OCI-LY3 (cell line): ENCODE measurements at regions not wholly inside any gene's neighbourhood (a gene's known extent, or its start where the extent isn't known, plus 50 kb on each side); places are given as distances from the start of the nearest gene placed in this dataset.

Source experiments
- H2AFZ ChIP-seq: fragments of 200-600, 300-600 bp; shearing (Covaris generic); 2 replicates; pipeline ENCODE4 v1.6.0; 2014; ENCODE audit warnings: antibody characterized with exemption, low read depth, low read length
- H3K27ac ChIP-seq: fragments of 200-600, 300-600 bp; sonication (generic); 2 replicates; pipeline ENCODE4 v1.5.1; 2014; ENCODE audit warnings: mild to moderate bottlenecking, low read length, moderate library complexity, mixed read lengths
- H3K27me3 ChIP-seq: fragments of 200-600, 300-600 bp; sonication (generic); 2 replicates; pipeline ENCODE4 v1.6.1; 2014; ENCODE audit warnings: low read depth, low read length, mixed read lengths
- H3K36me3 ChIP-seq: fragments of 200-600, 300-600 bp; sonication (generic); replicated peaks from 2 replicates; pipeline ENCODE3; 2014; ENCODE audit warnings: low read depth, low read length, mixed read lengths
- H3K4me1 ChIP-seq: fragments of 300-600, 200-600 bp; sonication (generic); 2 replicates; pipeline ENCODE4 v1.6.1; 2014; ENCODE audit warnings: low read length, mixed read lengths
- H3K4me2 ChIP-seq: fragments of 200-600, 300-600 bp; sonication (generic); 2 replicates; pipeline ENCODE4 v1.6.1; 2014; ENCODE audit warnings: low read length, mixed read lengths
- H3K4me3 ChIP-seq: fragments of 300-600, 200-600 bp; sonication (generic); 2 replicates; pipeline ENCODE4 v1.5.1; 2014; ENCODE audit warnings: antibody characterized with exemption, mild to moderate bottlenecking, low read length, moderate library complexity
- H3K79me2 ChIP-seq: fragments of 300-600, 200-600 bp; shearing (Covaris generic); 2 replicates; pipeline ENCODE4 v1.6.1; 2014; ENCODE audit warnings: mild to moderate bottlenecking, low read length, mixed read lengths
- H3K9ac ChIP-seq: fragments of 300-600, 200-600 bp; shearing (Covaris generic); 2 replicates; pipeline ENCODE4 v1.6.0; 2014; ENCODE audit warnings: mild to moderate bottlenecking, low read length, moderate library complexity
- H3K9me3 ChIP-seq: fragments of 200-600, 300-600 bp; shearing (Covaris generic); 2 replicates; pipeline ENCODE4 v1.6.1; 2014; ENCODE audit warnings: low read length, mixed read lengths; ENCODE audit not compliant: insufficient read depth
- H4K20me1 ChIP-seq: fragments of 200-600, 300-600 bp; sonication (generic); 2 replicates; pipeline ENCODE4 v1.6.1; 2016; ENCODE audit warnings: low read length, mixed read lengths; ENCODE audit not compliant: insufficient read depth
- CTCF ChIP-seq: fragments of 200-600, 300-600 bp; sonication (generic); IDR thresholded peaks from 2 replicates; pipeline ENCODE4 v1.5.1; 2014; ENCODE audit warnings: antibody characterized with exemption, low read length, low read depth
- EZH2phosphoT487 ChIP-seq: fragments of 200-600 bp; shearing (Covaris generic); IDR thresholded peaks from 2 replicates; pipeline ENCODE4 v1.6.1; 2018; ENCODE audit warnings: antibody characterized with exemption, mixed run types, low read depth

GRCh38 chr5:68377733-68378132 is 162.2 kb downstream of the PIK3R1 start:
- Histone ChIP-seq H3K4me2 (no peak overlapping the region), H2AFZ (no peak overlapping the region)
- no peak for TF ChIP-seq CTCF
- TF ChIP-seq EZH2phosphoT487, result no peak

GRCh38 chr5:68378204-68378820 is 162.8 kb downstream of the PIK3R1 start:
- no peaks in the 10 kb centered on the region for H3K4me1 ChIP-seq
- H3K4me2 ChIP-seq, result no peak overlapping the region
- H3K4me3 ChIP-seq, result no peak overlapping the region
- H3K79me2 ChIP-seq, result no peaks in the 10 kb centered on the region
- H3K9me3 ChIP-seq, result no peaks in the 10 kb centered on the region
- no peak overlapping the region for H3K9ac ChIP-seq
- no peak overlapping the region for H2AFZ ChIP-seq
- no peaks in the 10 kb centered on the region for H4K20me1 ChIP-seq
- H3K36me3 ChIP-seq, result no peaks in the 10 kb centered on the region
- no peak overlapping the region for H3K27ac ChIP-seq
- H3K27me3 ChIP-seq, result no peaks in the 10 kb centered on the region
- TF ChIP-seq CTCF (no peak), EZH2phosphoT487 (no peak)

More at GRCh38 chr5:68377733-68378132, 162.2 kb downstream of the PIK3R1 start:
- H3K4me1 ChIP-seq, result no peaks in the 10 kb centered on the region
- H3K79me2 ChIP-seq, result no peaks in the 10 kb centered on the region
- H3K27ac ChIP-seq, result no peak overlapping the region
- H3K36me3 ChIP-seq, result no peaks in the 10 kb centered on the region
- no peaks in the 10 kb centered on the region for H3K9me3 ChIP-seq
- H3K27me3 ChIP-seq, result no peaks in the 10 kb centered on the region
- no peak overlapping the region for H3K9ac ChIP-seq
- no peak overlapping the region for H3K4me3 ChIP-seq
- H4K20me1 ChIP-seq, result no peaks in the 10 kb centered on the region

DNA sequence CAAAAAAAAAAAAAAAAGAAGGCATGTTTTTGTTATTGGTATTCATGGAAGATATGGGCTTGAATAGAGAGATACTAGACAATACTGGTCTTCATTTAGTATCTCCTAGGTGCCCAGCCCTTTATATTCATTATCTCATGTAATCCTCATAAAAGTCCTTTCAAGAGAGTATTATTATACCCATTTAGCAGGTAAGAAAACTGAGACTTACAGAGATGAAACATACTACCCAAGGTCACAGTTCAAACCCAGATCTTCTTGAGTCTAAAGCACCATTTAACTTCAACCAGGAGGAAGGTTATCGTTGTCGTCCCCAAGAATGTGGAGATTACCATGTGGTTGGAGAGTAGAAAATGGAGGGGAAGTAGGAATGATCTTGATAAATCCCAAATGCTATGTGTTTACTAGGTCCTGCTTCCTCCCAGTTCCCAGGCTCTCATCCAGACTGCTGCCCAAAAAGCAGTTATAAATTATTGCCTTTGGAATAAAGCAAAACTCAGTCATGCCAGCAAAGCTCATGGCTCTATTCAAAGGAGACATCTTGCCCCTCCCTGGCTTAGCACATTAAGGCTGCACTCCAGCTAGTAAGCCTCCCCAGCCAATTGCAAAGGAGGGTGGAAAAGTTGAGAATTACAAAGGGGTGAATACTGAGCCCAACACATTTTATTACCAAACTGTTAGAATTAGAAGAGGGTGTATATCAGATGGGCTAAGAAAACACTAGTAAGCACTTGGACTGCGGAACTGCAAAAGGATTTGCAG is 163.9 kb downstream of the PIK3R1 start:
- no peak for TF ChIP-seq EZH2phosphoT487
- TF ChIP-seq CTCF, result no peak
- H3K4me3 ChIP-seq, result no peak overlapping the region
- H3K27me3 ChIP-seq, result no peaks in the 10 kb centered on the region
- H2AFZ ChIP-seq, result no peak overlapping the region
- no peak overlapping the region for H3K27ac ChIP-seq
- no peaks in the 10 kb centered on the region for H4K20me1 ChIP-seq
- H3K9ac ChIP-seq, result no peak overlapping the region
- H3K9me3 ChIP-seq, result no peaks in the 10 kb centered on the region
- no peaks in the 10 kb centered on the region for H3K36me3 ChIP-seq
- H3K4me1 ChIP-seq, result no peaks in the 10 kb centered on the region
- H3K4me2 ChIP-seq, result no peak overlapping the region
- H3K79me2 ChIP-seq, result no peaks in the 10 kb centered on the region

- Histone ChIP-seq H4K20me1 (no peaks in the 10 kb centered on the region), H3K79me2 (no peaks in the 10 kb centered on the region), H3K36me3 (no peaks in the 10 kb centered on the region), H3K9ac (no peak overlapping the region), H3K27me3 (no peaks in the 10 kb centered on the region), H3K4me2 (no peak overlapping the region), H3K9me3 (no peaks in the 10 kb centered on the region), H2AFZ (no peak overlapping the region), H3K4me1 (no peaks in the 10 kb centered on the region), H3K4me3 (no peak overlapping the region), H3K27ac (no peak overlapping the region)
- TF ChIP-seq CTCF, result no peak
- no peak for TF ChIP-seq EZH2phosphoT487
Observed at GRCh38 chr5:68380078-68380477, 164.5 kb downstream of the PIK3R1 start.
